ENCODE measurements at regions not wholly inside any gene's neighbourhood (a gene's known extent, or its start where the extent isn't known, plus 50 kb on each side); places are given as distances from the start of the nearest gene placed in this dataset.
"Not testable (repeated sequence)": the region's sequence is repeated elsewhere in the genome, so short reads cannot be mapped to it uniquely, and the experiment has no call there.

GRCh38 chr12:75704664-75705063 lies 193.3 kb upstream of the KRR1 start:
- DNase-seq (no peak), ATAC-seq (no peak)
- H3K4me1 Mint-ChIP-seq (ENCODE audit: low read depth) = peaks cover 11% of the 10 kb centered on the region
- H3K36me3 Mint-ChIP-seq (ENCODE audit: insufficient read depth) = no peaks in the 10 kb centered on the region
- H3K9me3 Mint-ChIP-seq = no peaks in the 10 kb centered on the region
- H3K4me3 Mint-ChIP-seq = no peak overlapping the region
- H3K27me3 Mint-ChIP-seq (ENCODE audit: low read depth) = no peaks in the 10 kb centered on the region

DNA sequence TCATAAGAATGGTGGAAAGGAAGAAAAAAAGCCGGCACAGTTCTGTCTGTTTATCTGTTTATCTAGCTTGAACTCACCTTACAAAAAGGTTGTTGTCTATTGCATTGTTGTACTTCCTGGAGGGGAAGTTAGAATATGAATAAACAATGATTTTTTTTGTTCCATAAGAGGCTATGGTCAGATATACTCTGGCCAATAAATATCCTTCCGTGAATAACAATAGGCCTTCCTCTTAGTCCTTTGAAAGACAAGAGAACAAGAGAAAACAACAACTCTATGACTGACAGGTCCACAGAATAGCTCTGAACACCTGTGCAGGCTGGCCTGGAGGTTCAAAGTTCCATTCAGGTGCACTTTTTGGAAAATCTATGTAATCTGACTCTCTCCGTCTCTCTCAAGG lies 192.8 kb upstream of the KRR1 start:
- DNase-seq (no peak), ATAC-seq (no peak)
- H3K27me3 Mint-ChIP-seq (ENCODE audit: low read depth) = no peaks in the 10 kb centered on the region
- no peak overlapping the region for H3K4me3 Mint-ChIP-seq
- H3K4me1 Mint-ChIP-seq (ENCODE audit: low read depth) = peaks cover 11% of the 10 kb centered on the region
- H3K36me3 Mint-ChIP-seq (ENCODE audit: insufficient read depth) = no peaks in the 10 kb centered on the region
- H3K9me3 Mint-ChIP-seq = no peaks in the 10 kb centered on the region

GRCh38 chr12:75703131-75703530 lies 191.7 kb upstream of the KRR1 start:
- no peak overlapping the region for H3K4me3 Mint-ChIP-seq

GRCh38 chr12:75702477-75703093 lies 191.2 kb upstream of the KRR1 start:
- Mint-ChIP-seq H3K4me1 (ENCODE audit: low read depth) (peaks cover 11% of the 10 kb centered on the region), H3K36me3 (ENCODE audit: insufficient read depth) (no peaks in the 10 kb centered on the region), H3K27me3 (ENCODE audit: low read depth) (no peaks in the 10 kb centered on the region), H3K4me3 (peak overlapping the region; percentile 31), H3K9me3 (no peaks in the 10 kb centered on the region)
- DNase-seq = no peak
- ATAC-seq = no peak

More at GRCh38 chr12:75703131-75703530, 191.7 kb upstream of the KRR1 start:
- Mint-ChIP-seq H3K27me3 (ENCODE audit: low read depth) (no peaks in the 10 kb centered on the region), H3K4me1 (ENCODE audit: low read depth) (peaks cover 11% of the 10 kb centered on the region), H3K9me3 (no peaks in the 10 kb centered on the region), H3K36me3 (ENCODE audit: insufficient read depth) (no peaks in the 10 kb centered on the region)
- no peak for DNase-seq
- no peak for ATAC-seq

DNA sequence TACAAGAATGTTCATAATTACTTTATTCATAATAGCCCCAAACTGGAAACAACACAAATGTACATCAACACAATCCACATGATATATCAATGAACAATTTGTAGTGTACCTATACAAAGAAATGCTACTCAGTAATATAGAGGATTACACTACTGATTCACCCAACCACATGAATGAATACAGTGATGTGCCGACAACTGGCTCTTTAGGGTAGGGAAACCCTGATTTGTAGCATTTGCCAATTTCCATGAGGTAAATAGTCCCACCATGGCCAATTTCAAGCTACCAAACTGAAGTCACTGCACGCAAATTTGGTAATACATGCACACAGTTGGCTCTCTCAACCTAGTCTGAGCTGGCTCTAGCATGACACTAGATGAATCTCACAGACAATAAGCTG lies 190.4 kb upstream of the KRR1 start:
- DNase-seq (no peak), ATAC-seq (no peak)
- no peaks in the 10 kb centered on the region for H3K36me3 Mint-ChIP-seq (ENCODE audit: insufficient read depth)
- no peaks in the 10 kb centered on the region for H3K9me3 Mint-ChIP-seq
- no peak overlapping the region for H3K4me3 Mint-ChIP-seq
- H3K27me3 Mint-ChIP-seq (ENCODE audit: low read depth) = no peaks in the 10 kb centered on the region
- peaks cover 11% of the 10 kb centered on the region for H3K4me1 Mint-ChIP-seq (ENCODE audit: low read depth)

GRCh38 chr12:75699728-75700496 lies 188.5 kb upstream of the KRR1 start:
- Mint-ChIP-seq H3K36me3 (ENCODE audit: insufficient read depth) (no peaks in the 10 kb centered on the region), H3K27me3 (ENCODE audit: low read depth) (no peaks in the 10 kb centered on the region), H3K4me3 (no peak overlapping the region), H3K9me3 (no peaks in the 10 kb centered on the region), H3K4me1 (ENCODE audit: low read depth) (peaks cover 11% of the 10 kb centered on the region)
- no peak for ATAC-seq
- DNase-seq = no peak

DNA sequence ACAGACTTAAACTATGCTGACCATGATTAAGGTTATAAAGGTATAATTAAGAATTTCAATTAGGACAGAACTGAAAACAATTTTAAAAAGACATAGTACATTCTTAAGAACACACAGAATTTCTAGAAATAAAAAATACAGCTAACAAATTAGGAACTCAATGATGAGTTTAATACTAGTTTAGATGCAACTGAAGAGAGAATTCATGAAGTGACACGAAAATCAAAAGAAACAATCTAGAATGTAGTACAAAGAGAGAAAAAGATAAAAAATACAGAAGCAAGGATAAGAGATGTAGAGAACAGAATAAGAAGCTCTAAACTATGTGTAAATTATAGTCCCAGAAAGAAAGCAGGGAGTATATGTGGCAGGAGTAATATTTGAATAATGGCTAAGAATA lies 187.8 kb upstream of the KRR1 start:
- H3K27me3 Mint-ChIP-seq (ENCODE audit: low read depth) = no peaks in the 10 kb centered on the region
- H3K9me3 Mint-ChIP-seq = no peaks in the 10 kb centered on the region
- H3K36me3 Mint-ChIP-seq (ENCODE audit: insufficient read depth) = no peaks in the 10 kb centered on the region
- DNase-seq (no peak), ATAC-seq (no peak)
- no peak overlapping the region for H3K4me3 Mint-ChIP-seq
- H3K4me1 Mint-ChIP-seq (ENCODE audit: low read depth) = peaks cover 12% of the 10 kb centered on the region

DNA sequence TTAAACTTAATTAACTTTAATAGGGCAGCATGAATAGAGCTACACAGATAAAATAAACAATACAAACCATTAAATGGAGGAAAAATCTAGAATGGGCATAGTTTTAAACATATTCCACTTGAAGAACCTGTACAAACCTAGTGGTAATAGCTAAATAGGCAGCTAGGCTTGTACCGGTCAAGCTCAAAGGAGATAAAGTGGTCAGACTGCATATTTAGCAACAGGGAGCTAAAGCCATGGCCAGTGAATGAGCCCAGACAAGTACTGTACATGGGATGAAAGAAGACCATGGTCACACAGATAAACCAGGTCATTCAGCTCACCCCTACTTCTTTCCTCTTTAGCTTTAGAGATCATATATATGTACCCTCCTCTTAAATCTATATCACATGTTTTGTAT lies 186.6 kb upstream of the KRR1 start:
- H3K4me3 Mint-ChIP-seq = no peak overlapping the region
- no peaks in the 10 kb centered on the region for H3K27me3 Mint-ChIP-seq (ENCODE audit: low read depth)
- peaks cover 12% of the 10 kb centered on the region for H3K4me1 Mint-ChIP-seq (ENCODE audit: low read depth)
- no peaks in the 10 kb centered on the region for H3K9me3 Mint-ChIP-seq
- ATAC-seq = no peak
- no peaks in the 10 kb centered on the region for H3K36me3 Mint-ChIP-seq (ENCODE audit: insufficient read depth)
- DNase-seq = no peak

DNA sequence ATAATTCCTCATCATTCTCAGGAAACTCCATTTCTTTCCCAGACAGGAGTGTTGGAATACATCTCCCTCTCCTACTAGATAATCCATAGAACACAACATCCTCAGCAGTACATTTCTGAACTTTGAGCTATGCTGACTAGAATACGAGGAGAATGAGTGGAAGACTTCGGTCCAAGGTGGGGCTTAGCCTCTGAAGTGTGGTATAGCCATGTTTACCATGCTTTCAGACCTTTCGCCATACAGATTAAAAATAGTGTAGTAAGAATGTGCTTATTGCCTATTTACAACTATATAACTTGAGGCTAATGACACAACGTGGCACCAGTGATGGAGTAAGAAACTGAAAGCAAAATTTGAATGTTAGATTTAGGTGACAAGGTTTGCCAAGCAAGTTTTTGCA lies 184.5 kb upstream of the KRR1 start:
- no peak overlapping the region for H3K4me3 Mint-ChIP-seq
- H3K4me1 Mint-ChIP-seq (ENCODE audit: low read depth) = peaks cover 1% of the 10 kb centered on the region
- ATAC-seq (no peak), DNase-seq (no peak)
- no peaks in the 10 kb centered on the region for H3K9me3 Mint-ChIP-seq
- no peaks in the 10 kb centered on the region for H3K27me3 Mint-ChIP-seq (ENCODE audit: low read depth)
- H3K36me3 Mint-ChIP-seq (ENCODE audit: insufficient read depth) = no peaks in the 10 kb centered on the region

GRCh38 chr12:75694534-75695268 lies 183.3 kb upstream of the KRR1 start:
- no peak for DNase-seq
- Mint-ChIP-seq H3K4me1 (ENCODE audit: low read depth) (peaks cover 1% of the 10 kb centered on the region), H3K27me3 (ENCODE audit: low read depth) (no peaks in the 10 kb centered on the region), H3K36me3 (ENCODE audit: insufficient read depth) (no peaks in the 10 kb centered on the region), H3K4me3 (no peak overlapping the region), H3K9me3 (no peaks in the 10 kb centered on the region)
- ATAC-seq = no peak

GRCh38 chr12:75692876-75693275 lies 181.5 kb upstream of the KRR1 start:
- peaks cover 1% of the 10 kb centered on the region for H3K4me1 Mint-ChIP-seq (ENCODE audit: low read depth)
- H3K27me3 Mint-ChIP-seq (ENCODE audit: low read depth) = no peaks in the 10 kb centered on the region
- H3K4me3 Mint-ChIP-seq = no peak overlapping the region
- no peak for DNase-seq
- no peaks in the 10 kb centered on the region for H3K36me3 Mint-ChIP-seq (ENCODE audit: insufficient read depth)
- no peak for ATAC-seq
- no peaks in the 10 kb centered on the region for H3K9me3 Mint-ChIP-seq

GRCh38 chr12:75690296-75690955 lies 179.0 kb upstream of the KRR1 start:
- Mint-ChIP-seq H3K27me3 (ENCODE audit: low read depth) (no peaks in the 10 kb centered on the region), H3K36me3 (ENCODE audit: insufficient read depth) (no peaks in the 10 kb centered on the region), H3K4me1 (ENCODE audit: low read depth) (peaks cover 1% of the 10 kb centered on the region), H3K9me3 (no peaks in the 10 kb centered on the region), H3K4me3 (no peak overlapping the region)
- DNase-seq = no peak
- ATAC-seq = no peak

- H3K36me3 Mint-ChIP-seq (ENCODE audit: insufficient read depth); DNase-seq; H3K9me3 Mint-ChIP-seq; H3K4me3 Mint-ChIP-seq; H3K27me3 Mint-ChIP-seq (ENCODE audit: low read depth); ATAC-seq; H3K4me1 Mint-ChIP-seq (ENCODE audit: low read depth): not testable (repeated sequence)
These were observed 174.8 kb upstream of the KRR1 start for GRCh38 chr12:75686233-75686632.

DNA sequence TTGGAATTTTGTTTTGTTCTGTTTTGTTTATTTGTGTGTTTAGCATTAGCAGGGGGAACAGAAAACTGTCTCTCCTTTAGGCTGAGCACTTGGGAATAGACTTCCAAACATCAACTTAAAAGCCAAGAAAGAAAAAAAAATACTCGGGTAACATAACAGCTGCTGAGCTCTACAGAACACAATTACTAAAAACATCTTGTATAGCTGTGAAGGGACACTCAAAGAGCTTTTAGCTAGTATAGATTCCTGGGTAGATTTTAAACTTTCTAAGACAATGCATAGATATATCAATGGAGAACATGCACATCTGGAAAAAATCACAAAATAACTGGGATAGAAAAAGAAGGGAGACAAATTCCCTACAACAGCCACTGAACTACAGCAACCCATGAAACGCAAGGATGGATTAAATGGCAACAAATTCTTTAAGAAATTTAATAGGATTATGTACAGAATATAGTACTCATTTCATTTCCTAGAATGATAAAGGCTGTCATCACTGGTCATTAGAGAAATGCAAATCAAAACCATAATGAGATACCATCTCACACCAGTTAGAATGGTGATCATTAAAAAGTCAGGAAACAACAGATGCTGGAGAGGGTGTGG lies 174.3 kb upstream of the KRR1 start:
- Mint-ChIP-seq H3K27me3 (ENCODE audit: low read depth) (no peaks in the 10 kb centered on the region), H3K9me3 (no peaks in the 10 kb centered on the region), H3K4me3 (no peak overlapping the region), H3K4me1 (ENCODE audit: low read depth) (peaks cover 4% of the 10 kb centered on the region), H3K36me3 (ENCODE audit: insufficient read depth) (no peaks in the 10 kb centered on the region)
- ATAC-seq (no peak), DNase-seq (no peak)
